Natural killer cell (primary cell): ENCODE measurements at regions not wholly inside any gene's neighbourhood (a gene's known extent, or its start where the extent isn't known, plus 50 kb on each side); places are given as distances from the start of the nearest gene placed in this dataset.

Experiments used
- ATAC-seq, 3 donors: fragments of 150-1000 bp in 2 of 3; fragments of 200-7000 bp in 1 of 3; cut with Tn5 transposase; 1 replicate in 1 of 3; 2 replicates in 2 of 3; pipeline ENCODE4 v1.10.0; 2021; ENCODE audit warnings: mild to moderate bottlenecking in 2 of 3, moderate library complexity in 2 of 3
- DNase-seq, 2 donors: peaks; one replicate each; pipeline versions ENCODE4 v3.0.0 to v3.0.0-alpha.2; 2013 to 2021; ENCODE audit warnings: mixed read lengths in 1 of 2
- H3K27ac ChIP-seq: one replicate; pipeline ENCODE4 v1.5.1; 2013; ENCODE audit warnings: mild to moderate bottlenecking, low read length
- H3K27me3 ChIP-seq: one replicate; pipeline ENCODE4 v1.6.1; 2013; ENCODE audit warnings: low read length; ENCODE audit not compliant: control insufficient read depth, insufficient read depth
- H3K36me3 ChIP-seq: one replicate; pipeline ENCODE4 v1.6.1; 2013; ENCODE audit warnings: low read length; ENCODE audit not compliant: control insufficient read depth, insufficient read depth
- H3K4me1 ChIP-seq: one replicate; pipeline ENCODE4 v1.6.1; 2013; ENCODE audit warnings: low read length; ENCODE audit not compliant: control insufficient read depth, insufficient read depth
- H3K4me3 ChIP-seq: one replicate; pipeline ENCODE4 v1.5.1; 2013; ENCODE audit warnings: low read length
- H3K9me3 ChIP-seq: one replicate; pipeline ENCODE4 v1.6.1; 2013; ENCODE audit warnings: low read length; ENCODE audit not compliant: control insufficient read depth, insufficient read depth
- H3K27ac Mint-ChIP-seq, 2 donors: one replicate each; pipeline ENCODE4 v1.8.0; 2022; ENCODE audit warnings: mild to moderate bottlenecking in 2 of 2, mixed read lengths in 2 of 2, moderate library complexity in 1 of 2
- H3K27me3 Mint-ChIP-seq, 2 donors: one replicate each; pipeline ENCODE4 v1.8.0; 2022; ENCODE audit warnings: low read depth in 2 of 2, mixed read lengths in 2 of 2
- H3K36me3 Mint-ChIP-seq: one replicate; pipeline ENCODE4 v1.8.0; 2022; ENCODE audit warnings: mixed read lengths
- H3K4me1 Mint-ChIP-seq, 2 donors: one replicate each; pipeline ENCODE4 v1.8.0; 2022; ENCODE audit warnings: mixed read lengths in 2 of 2
- H3K4me3 Mint-ChIP-seq: one replicate; pipeline ENCODE4 v1.8.0; 2022; ENCODE audit warnings: mild to moderate bottlenecking, moderate library complexity, mixed read lengths
- H3K9me3 Mint-ChIP-seq, 2 donors: one replicate each; pipeline ENCODE4 v1.8.0; 2022; ENCODE audit warnings: mixed read lengths in 2 of 2
- CTCF ChIP-seq: fragments of 200-600 bp; IDR thresholded peaks from one replicate; pipeline ENCODE4 v1.8.0; 2022; ENCODE audit warnings: antibody characterized with exemption
- WGBS: methylation state at CpG from one replicate; pipeline ENCODE4 v1.1.7; 2013; ENCODE audit warnings: missing lambda C conversion rate; ENCODE audit not compliant: insufficient coverage; 5-methylcytosine and 5-hydroxymethylcytosine counted together
- intact Hi-C: fragments of 100-400 bp; cut with micrococcal nuclease; formaldehyde crosslinking; loops from one replicate; pipeline ENCODE4 v1.14.2; 2022

GRCh38 chr1:58284225-58284510 is 262.4 kb downstream of the OMA1 start:
- Histone ChIP-seq H3K36me3 (no peaks in the 10 kb centered on the region), H3K27ac (no peak overlapping the region), H3K9me3 (no peaks in the 10 kb centered on the region), H3K4me3 (no peak overlapping the region), H3K27me3 (no peaks in the 10 kb centered on the region), H3K4me1 (no peaks in the 10 kb centered on the region)
- Mint-ChIP-seq H3K36me3 (no peaks in the 10 kb centered on the region), H3K27me3 (peaks cover 3 to 8% of the 10 kb centered on the region in 2 donors), H3K27ac (no peak overlapping the region), H3K4me1 (no peaks in the 10 kb centered on the region), H3K4me3 (no peak overlapping the region), H3K9me3 (no peaks in the 10 kb centered on the region)
- DNase-seq (no peak), ATAC-seq (no peak)
- intact Hi-C loops, result no loop called here
- TF ChIP-seq CTCF, result no peak

GRCh38 chr1:58283388-58284224 is 262.9 kb downstream of the OMA1 start:
- no peak for TF ChIP-seq CTCF
- DNase-seq (no peak), ATAC-seq (no peak)
- Histone ChIP-seq H3K4me1 (no peaks in the 10 kb centered on the region), H3K27me3 (no peaks in the 10 kb centered on the region), H3K36me3 (no peaks in the 10 kb centered on the region), H3K9me3 (no peaks in the 10 kb centered on the region), H3K4me3 (no peak overlapping the region), H3K27ac (no peak overlapping the region)
- no peaks in the 10 kb centered on the region for H3K36me3 Mint-ChIP-seq
- H3K27me3 Mint-ChIP-seq, result peaks cover 3 to 8% of the 10 kb centered on the region in 2 donors
- no peak overlapping the region for H3K27ac Mint-ChIP-seq
- 93% methylated on average over 5 of the region's 6 CpGs for WGBS
- H3K4me1 Mint-ChIP-seq, result no peaks in the 10 kb centered on the region
- no peaks in the 10 kb centered on the region for H3K9me3 Mint-ChIP-seq
- intact Hi-C loops, result no loop called here
- H3K4me3 Mint-ChIP-seq, result no peak overlapping the region

GRCh38 chr1:58282623-58283387 is 263.7 kb downstream of the OMA1 start:
- Histone ChIP-seq H3K4me3 (no peak overlapping the region), H3K4me1 (no peaks in the 10 kb centered on the region), H3K36me3 (no peaks in the 10 kb centered on the region), H3K27me3 (no peaks in the 10 kb centered on the region), H3K27ac (no peak overlapping the region), H3K9me3 (no peaks in the 10 kb centered on the region)
- Mint-ChIP-seq H3K27ac (no peak overlapping the region), H3K9me3 (no peaks in the 10 kb centered on the region), H3K27me3 (peaks cover 3 to 8% of the 10 kb centered on the region in 2 donors), H3K4me3 (no peak overlapping the region), H3K36me3 (no peaks in the 10 kb centered on the region), H3K4me1 (no peaks in the 10 kb centered on the region)
- intact Hi-C loops, result no loop called here
- ATAC-seq (no peak), DNase-seq (no peak)
- 95% methylated on average over 6 of the region's 7 CpGs for WGBS
- TF ChIP-seq CTCF, result no peak
